ENCODE measurements at regions not wholly inside any gene's neighbourhood (a gene's known extent, or its start where the extent isn't known, plus 50 kb on each side); places are given as distances from the start of the nearest gene placed in this dataset.

- Histone ChIP-seq H3K14ac (ENCODE audit: insufficient read length) (no peak overlapping the region), H3K4ac (replicated peaks; ENCODE audit: insufficient read length, low read depth, low read length) (no peak overlapping the region), H4K91ac (replicated peaks; ENCODE audit: insufficient read length, low read length) (no peak overlapping the region), H3K4me3 (ENCODE audit: extremely low read depth in 1 of 4, insufficient read depth in 2 of 4, low read depth in 3 of 4, low read length in 4 of 4) (no peak overlapping the region), H2BK12ac (ENCODE audit: low read depth, low read length) (no peak overlapping the region), H4K8ac (ENCODE audit: extremely low read depth, insufficient read depth, low read length) (no peak overlapping the region), H3K79me2 (ENCODE audit: control insufficient read depth in 1 of 2, insufficient read depth in 2 of 2, low read length in 2 of 2) (no peaks in the 10 kb centered on the region), H3K27ac (ENCODE audit: low read depth, low read length) (no peak overlapping the region), H4K5ac (ENCODE audit: insufficient read length, low read depth, low read length) (no peak overlapping the region), H2BK15ac (ENCODE audit: low read length) (no peak overlapping the region), H3K4me1 (replicated peaks in 1 of 4; ENCODE audit: control insufficient read depth in 3 of 4, insufficient read depth in 4 of 4, low read length in 3 of 4) (peaks cover 0 to 5% (median 2%) of the 10 kb centered on the region in 4 experiments; a peak in 3 of 7 replicates), H3K27me3 (replicated peaks in 1 of 4; ENCODE audit: control insufficient read depth in 3 of 4, extremely low read depth in 1 of 4, insufficient read depth in 3 of 4, low read length in 3 of 4) (no peaks in the 10 kb centered on the region), H3K36me3 (ENCODE audit: control insufficient read depth in 2 of 4, insufficient read depth in 4 of 4, low read length in 3 of 4) (no peaks in the 10 kb centered on the region), H3K18ac (ENCODE audit: extremely low read depth, low read length) (no peak overlapping the region), H2BK120ac (replicated peaks; ENCODE audit: low read depth, low read length) (no peak overlapping the region), H2BK5ac (ENCODE audit: low read depth, low read length) (no peak overlapping the region), H2BK20ac (ENCODE audit: low read length) (no peak overlapping the region), H3K9ac (replicated peaks in 1 of 4; ENCODE audit: extremely low read depth in 1 of 4, low read depth in 3 of 4, low read length in 3 of 4) (no peak overlapping the region), H2AK5ac (ENCODE audit: low read depth, low read length) (no peak overlapping the region), H3K9me3 (ENCODE audit: insufficient read depth in 2 of 2, low read depth in 1 of 2, low read length in 1 of 2) (no peaks in the 10 kb centered on the region), H4K20me1 (replicated peaks in 1 of 2; ENCODE audit: control insufficient read depth in 1 of 2, insufficient read depth in 2 of 2, low read length in 2 of 2) (no peaks in the 10 kb centered on the region), H2AFZ (ENCODE audit: low read length) (no peak overlapping the region), H3K23ac (ENCODE audit: insufficient read length) (no peak overlapping the region), H3K79me1 (ENCODE audit: low read depth, low read length) (no peaks in the 10 kb centered on the region), H3K56ac (replicated peaks; ENCODE audit: insufficient read length, low read depth, low read length) (no peak overlapping the region), H3K23me2 (ENCODE audit: low read depth, low read length) (no peaks in the 10 kb centered on the region), H3K4me2 (ENCODE audit: insufficient read depth in 1 of 2, low read depth in 2 of 2, low read length in 2 of 2) (no peak overlapping the region)
- WGBS, 2 experiments (ENCODE audit: extremely low coverage in 1 of 2, insufficient coverage in 1 of 2, insufficient read length in 1 of 2, insufficient replicate concordance in 2 of 2, low coverage in 1 of 2, low lambda C conversion rate in 2 of 2, missing lambda C conversion rate in 1 of 2) = 95% methylated on average over 4 of the region's 4 CpGs; no CpG with 5 or more reads in 1 of the 2 experiments
- POLR2A ChIA-PET (ENCODE audit: partially characterized antibody) = no interaction called here
- DNase-seq (ENCODE audit: low read depth in 1 of 2, low spot score in 2 of 2) (no peak), FAIRE-seq (no peak)
- CTCF ChIA-PET (ENCODE audit: partially characterized antibody) = interaction anchor here (1.0 to 1.8 kb wide), 4 partner anchors 26 to 155 kb away, joined by 3 to 7 read pairs (median 4); no protein-coding TSS in a partner anchor
- no peak for TF ChIP-seq CBX5 (IDR thresholded peaks at IDR 0.05; ENCODE audit: low read depth, low read length)
- no peak for TF ChIP-seq SUZ12 (IDR thresholded peaks at IDR 0.05; ENCODE audit: low read length)
- no peak for TF ChIP-seq GABPA (IDR thresholded peaks at IDR 0.05; ENCODE audit: borderline replicate concordance, insufficient read depth, low read length)
- no peak for TF ChIP-seq EZH2 (IDR thresholded peaks at IDR 0.05; ENCODE audit: low read depth, low read length, severe bottlenecking)
- TF ChIP-seq JUN (IDR thresholded peaks at IDR 0.05; ENCODE audit: low read depth, low read length) = no peak
These were observed 174.0 kb downstream of the DAD1 start for GRCh38 chr14:22414876-22415604.
